GM12875 (cell line): ENCODE measurements at regions not wholly inside any gene's neighbourhood (a gene's known extent, or its start where the extent isn't known, plus 50 kb on each side); places are given as distances from the start of the nearest gene placed in this dataset.

Experiments used
- H3K4me3 ChIP-seq: one replicate; pipeline ENCODE4 v1.5.1; 2011; ENCODE audit warnings: low read depth, low read length, control low read depth
- CTCF ChIP-seq: IDR thresholded peaks from 2 replicates; pipeline ENCODE4 v1.5.1; 2011; ENCODE audit warnings: low read depth, mild to moderate bottlenecking, control low read depth, inconsistent platforms, low read length, moderate library complexity, borderline replicate concordance; ENCODE audit not compliant: insufficient read depth

GRCh38 chr13:105465251-105465650 lies 1070.2 kb downstream of the EFNB2 start:
- no peak overlapping the region for H3K4me3 ChIP-seq
- TF ChIP-seq CTCF, result no peak

GRCh38 chr13:105464249-105464648 lies 1071.2 kb downstream of the EFNB2 start:
- H3K4me3 ChIP-seq, result no peak overlapping the region
- TF ChIP-seq CTCF, result no peak

GRCh38 chr13:105463011-105463501 lies 1072.4 kb downstream of the EFNB2 start:
- no peak overlapping the region for H3K4me3 ChIP-seq
- no peak for TF ChIP-seq CTCF

GRCh38 chr13:105462098-105462497 lies 1073.4 kb downstream of the EFNB2 start:
- TF ChIP-seq CTCF, result no peak
- no peak overlapping the region for H3K4me3 ChIP-seq

- H3K4me3 ChIP-seq, result no peak overlapping the region
- no peak for TF ChIP-seq CTCF
Observed at GRCh38 chr13:105452895-105453294, 1082.6 kb downstream of the EFNB2 start.

- TF ChIP-seq CTCF, result no peak
Observed at GRCh38 chr13:105450784-105451183, 1084.7 kb downstream of the EFNB2 start.

GRCh38 chr13:105448811-105449210 lies 1086.7 kb downstream of the EFNB2 start:
- TF ChIP-seq CTCF, result no peak
- H3K4me3 ChIP-seq, result no peak overlapping the region

More at GRCh38 chr13:105450784-105451183, 1084.7 kb downstream of the EFNB2 start:
- no peak overlapping the region for H3K4me3 ChIP-seq
